Keratinocyte (primary cell): ENCODE measurements at regions not wholly inside any gene's neighbourhood (a gene's known extent, or its start where the extent isn't known, plus 50 kb on each side); places are given as distances from the start of the nearest gene placed in this dataset.

Experiments used
- DNase-seq: peaks from one replicate; pipeline ENCODE4 v3.0.0-alpha.2; 2011; ENCODE audit warnings: low read depth, missing footprints, low spot score
- FAIRE-seq: peaks from 2 replicates; lab custom pipeline; 2011; peaks lifted over from hg19 to GRCh38; lab: Jason Lieb, UNC
- H2AFZ ChIP-seq: 2 replicates; pipeline ENCODE4 v1.6.0; 2012; ENCODE audit warnings: low read length, control low read depth, inconsistent platforms; ENCODE audit not compliant: control insufficient read depth
- H3K27ac ChIP-seq: 2 replicates; pipeline ENCODE4 v1.5.1; 2011; ENCODE audit warnings: low read length; ENCODE audit not compliant: control insufficient read depth, insufficient read depth
- H3K27me3 ChIP-seq: 3 replicates; pipeline ENCODE4 v1.6.0; 2011; ENCODE audit warnings: low read length; ENCODE audit not compliant: control insufficient read depth, insufficient read depth; ENCODE audit errors: extremely low read depth
- H3K36me3 ChIP-seq, 2 experiments: 2 replicates in 1 of 2; 3 replicates in 1 of 2; pipeline ENCODE4 v1.5.1; 2011; ENCODE audit warnings: low read length in 2 of 2, mild to moderate bottlenecking in 1 of 2; ENCODE audit not compliant: control insufficient read depth in 2 of 2, insufficient read depth in 2 of 2; ENCODE audit errors: extremely low read depth in 1 of 2
- H3K4me1 ChIP-seq: 3 replicates; pipeline ENCODE4 v1.5.1; 2011; ENCODE audit warnings: low read length; ENCODE audit not compliant: control insufficient read depth, insufficient read depth; ENCODE audit errors: extremely low read depth
- H3K4me2 ChIP-seq: 3 replicates; pipeline ENCODE4 v1.6.0; 2011; ENCODE audit warnings: low read depth, low read length; ENCODE audit not compliant: control insufficient read depth, insufficient read depth; ENCODE audit errors: extremely low read depth
- H3K4me3 ChIP-seq, 3 experiments: fragments of 200-600 bp in 1 of 3; sonication (generic) in 1 of 3; 2 replicates in 2 of 3; 3 replicates in 1 of 3; pipeline ENCODE4 v1.5.1; 2011 to 2016; ENCODE audit warnings: low read length in 3 of 3, mild to moderate bottlenecking in 3 of 3, control low read depth in 2 of 3, inconsistent platforms in 1 of 3, low read depth in 1 of 3, mixed read lengths in 1 of 3, mixed run types in 1 of 3, moderate library complexity in 1 of 3; ENCODE audit not compliant: control insufficient read depth in 2 of 3, insufficient read depth in 2 of 3; ENCODE audit errors: extremely low read depth in 1 of 3
- H3K79me2 ChIP-seq: 2 replicates; pipeline ENCODE4 v1.6.0; 2012; ENCODE audit warnings: low read length; ENCODE audit not compliant: control insufficient read depth, insufficient read depth
- H3K9ac ChIP-seq: 3 replicates; pipeline ENCODE4 v1.6.0; 2011; ENCODE audit warnings: low read length; ENCODE audit not compliant: control insufficient read depth, insufficient read depth; ENCODE audit errors: extremely low read depth
- H3K9me1 ChIP-seq: 3 replicates; pipeline ENCODE4 v1.6.0; 2011; ENCODE audit warnings: low read length; ENCODE audit not compliant: control insufficient read depth, insufficient read depth; ENCODE audit errors: extremely low read depth
- H3K9me3 ChIP-seq: 2 replicates; pipeline ENCODE4 v1.5.1; 2012; ENCODE audit warnings: low read depth, low read length; ENCODE audit not compliant: control insufficient read depth
- H4K20me1 ChIP-seq: 3 replicates; pipeline ENCODE4 v1.6.0; 2011; ENCODE audit warnings: low read length; ENCODE audit not compliant: control insufficient read depth, insufficient read depth; ENCODE audit errors: extremely low read depth
- CTCF ChIP-seq, 3 experiments: IDR thresholded peaks in 1 of 3; conservative IDR thresholded peaks in 1 of 3; optimal IDR thresholded peaks in 1 of 3; 2 replicates in 2 of 3; 3 replicates in 1 of 3; pipeline versions ENCODE3 to v1.5.1; 2011; ENCODE audit warnings: low read length in 3 of 3, mild to moderate bottlenecking in 3 of 3, moderate library complexity in 2 of 3, control low read depth in 1 of 3, inconsistent platforms in 1 of 3; ENCODE audit not compliant: insufficient read depth in 2 of 3; ENCODE audit errors: extremely low read depth in 1 of 3
- EZH2 ChIP-seq: IDR thresholded peaks from one replicate; pipeline ENCODE4 v1.6.1; 2012; ENCODE audit warnings: inconsistent platforms, mild to moderate bottlenecking, low read length, moderate library complexity
- dilution Hi-C: fragments of 300-500 bp; cut with MboI; formaldehyde crosslinking; loops from one replicate; pipeline ENCODE4 v1.7.0; 2020; ENCODE audit warnings: low sequenced_read_pairs; ENCODE audit not compliant: extremely low pct_ligation_motif_present

- Histone ChIP-seq H3K27me3 (no peaks in the 10 kb centered on the region), H3K36me3 (no peaks in the 10 kb centered on the region), H3K9ac (no peak overlapping the region), H2AFZ (no peak overlapping the region), H3K4me1 (no peaks in the 10 kb centered on the region), H3K27ac (no peak overlapping the region), H4K20me1 (no peaks in the 10 kb centered on the region), H3K9me1 (no peaks in the 10 kb centered on the region), H3K9me3 (no peaks in the 10 kb centered on the region), H3K79me2 (no peaks in the 10 kb centered on the region), H3K4me3 (no peak overlapping the region), H3K4me2 (no peak overlapping the region)
- no peak for TF ChIP-seq CTCF (optimal IDR thresholded peaks at IDR 0.05 in 1 of 3, IDR thresholded peaks at IDR 0.05 in 1 of 3, conservative IDR thresholded peaks at IDR 0.05 in 1 of 3; ENCODE audit: extremely low read depth in 1 of 3, insufficient read depth in 2 of 3, low read length in 3 of 3)
- no peak for TF ChIP-seq EZH2
- FAIRE-seq (no peak), DNase-seq (no peak)
- dilution Hi-C loops, result no loop called here
Measured at GRCh38 chr7:124376111-124376510, 343.2 kb upstream of the TMEM229A start.

GRCh38 chr7:124375391-124375790, 342.5 kb upstream of the TMEM229A start:
- no peaks in the 10 kb centered on the region for H3K36me3 ChIP-seq
- H3K9me1 ChIP-seq, result no peaks in the 10 kb centered on the region
- dilution Hi-C loops, result no loop called here

More at GRCh38 chr7:124375391-124375790, 342.5 kb upstream of the TMEM229A start:
- H3K27ac ChIP-seq, result no peak overlapping the region
- no peaks in the 10 kb centered on the region for H3K27me3 ChIP-seq
- no peaks in the 10 kb centered on the region for H3K4me1 ChIP-seq
- no peak overlapping the region for H3K4me2 ChIP-seq
- no peak overlapping the region for H3K9ac ChIP-seq
- H3K9me3 ChIP-seq, result no peaks in the 10 kb centered on the region
- H4K20me1 ChIP-seq, result no peaks in the 10 kb centered on the region
- H3K4me3 ChIP-seq, result no peak overlapping the region
- H3K79me2 ChIP-seq, result no peaks in the 10 kb centered on the region
- no peak for FAIRE-seq
- no peak for DNase-seq
- TF ChIP-seq EZH2, result no peak
- no peak for TF ChIP-seq CTCF (optimal IDR thresholded peaks at IDR 0.05 in 1 of 3, IDR thresholded peaks at IDR 0.05 in 1 of 3, conservative IDR thresholded peaks at IDR 0.05 in 1 of 3; ENCODE audit: extremely low read depth in 1 of 3, insufficient read depth in 2 of 3, low read length in 3 of 3)
- no peak overlapping the region for H2AFZ ChIP-seq
